ENCODE measurements at regions not wholly inside any gene's neighbourhood (a gene's known extent, or its start where the extent isn't known, plus 50 kb on each side); places are given as distances from the start of the nearest gene placed in this dataset.

- TF ChIP-seq BHLHE40 (IDR thresholded peaks at IDR 0.05; ENCODE audit: low read depth, low read length) (no peak), CTCF (conservative IDR thresholded peaks at IDR 0.05; ENCODE audit: low read depth, low read length) (no peak), POLR2A (IDR thresholded peaks at IDR 0.05; ENCODE audit: low read depth, low read length) (no peak), MAFK (IDR thresholded peaks at IDR 0.05; ENCODE audit: low read depth, low read length) (no peak), RCOR1 (IDR thresholded peaks at IDR 0.05; ENCODE audit: insufficient replicate concordance, low read length) (no peak), CHD1 (IDR thresholded peaks at IDR 0.05; ENCODE audit: low read depth, low read length) (no peak), RAD21 (IDR thresholded peaks at IDR 0.05; ENCODE audit: low read length) (no peak), CEBPB (IDR thresholded peaks at IDR 0.05; ENCODE audit: low read depth, low read length) (no peak)
Measured at GRCh38 chr10:1966712-1967376, 229.5 kb upstream of the ADARB2 start.
